GM23338 (cell line): ENCODE measurements at regions not wholly inside any gene's neighbourhood (a gene's known extent, or its start where the extent isn't known, plus 50 kb on each side); places are given as distances from the start of the nearest gene placed in this dataset.

ENCODE experiments used
- ATAC-seq: fragments of 200-7000 bp; cut with Tn5 transposase; 3 replicates; pipeline ENCODE4 v1.9.1; 2020
- DNase-seq: peaks from one replicate; pipeline ENCODE4 v3.0.0-alpha.2; 2015; ENCODE audit warnings: low spot score
- H2AFZ ChIP-seq: fragments of 200-600 bp; sonication (generic); 2 replicates; pipeline ENCODE4 v1.8.0; 2016; ENCODE audit warnings: antibody characterized with exemption, mild to moderate bottlenecking, moderate library complexity
- H3F3A ChIP-seq: fragments of 200-600 bp; sonication (generic); replicated peaks from 2 replicates; pipeline ENCODE4 v1.8.0; 2017; ENCODE audit warnings: antibody characterized with exemption, mixed run types, low read depth
- H3K27ac ChIP-seq: fragments of 200-600 bp; sonication (generic); 2 replicates; pipeline ENCODE4 v1.6.1; 2016; ENCODE audit warnings: low read depth
- H3K27me3 ChIP-seq: fragments of 200-600 bp; sonication (generic); 2 replicates; pipeline ENCODE4 v1.8.0; 2016; ENCODE audit warnings: mild to moderate bottlenecking, mixed run types, moderate library complexity; ENCODE audit not compliant: insufficient read depth
- H3K36me3 ChIP-seq: fragments of 200-600 bp; sonication (generic); 2 replicates; pipeline ENCODE4 v1.8.0; 2016; ENCODE audit warnings: mild to moderate bottlenecking; ENCODE audit not compliant: insufficient read depth
- H3K4me1 ChIP-seq: fragments of 200-600 bp; sonication (generic); 2 replicates; pipeline ENCODE4 v1.8.0; 2016; ENCODE audit warnings: mild to moderate bottlenecking, moderate library complexity; ENCODE audit not compliant: insufficient read depth
- H3K4me2 ChIP-seq: fragments of 200-600 bp; sonication (generic); 2 replicates; pipeline ENCODE4 v1.7.1; 2017; ENCODE audit warnings: mixed run types
- H3K4me3 ChIP-seq: fragments of 200-600 bp; sonication (generic); 2 replicates; pipeline ENCODE4 v1.6.1; 2016; ENCODE audit warnings: mixed run types
- H3K79me2 ChIP-seq: fragments of 200-600 bp; sonication (generic); replicated peaks from 2 replicates; pipeline ENCODE4 v1.8.0; 2017; ENCODE audit warnings: mild to moderate bottlenecking; ENCODE audit not compliant: insufficient read depth
- H3K9me2 ChIP-seq: fragments of 200-600 bp; sonication (generic); 2 replicates; pipeline ENCODE4 v1.8.0; 2017; ENCODE audit not compliant: insufficient read depth
- H4K20me1 ChIP-seq: fragments of 200-600 bp; sonication (generic); replicated peaks from 2 replicates; pipeline ENCODE4 v1.8.0; 2017; ENCODE audit warnings: mild to moderate bottlenecking; ENCODE audit not compliant: insufficient read depth
- H3K27ac Mint-ChIP-seq: 2 replicates; pipeline ENCODE4 v1.8.0; 2020; ENCODE audit warnings: inconsistent platforms, mild to moderate bottlenecking, moderate library complexity, mixed read lengths
- H3K27me3 Mint-ChIP-seq: 3 replicates; pipeline ENCODE4 v1.8.0; 2022; ENCODE audit warnings: low read depth, mild to moderate bottlenecking, moderate library complexity, mixed read lengths, inconsistent platforms; ENCODE audit not compliant: insufficient read depth, poor library complexity
- H3K36me3 Mint-ChIP-seq: 3 replicates; pipeline ENCODE4 v1.8.0; 2021; ENCODE audit warnings: low read depth, mild to moderate bottlenecking, inconsistent platforms, moderate library complexity, mixed read lengths
- H3K4me1 Mint-ChIP-seq: 3 replicates; pipeline ENCODE4 v1.8.0; 2020; ENCODE audit warnings: mild to moderate bottlenecking, inconsistent platforms, mixed read lengths
- H3K4me3 Mint-ChIP-seq: 3 replicates; pipeline ENCODE4 v1.8.0; 2021; ENCODE audit warnings: moderate library complexity, mild to moderate bottlenecking, inconsistent platforms, mixed read lengths
- H3K9me3 Mint-ChIP-seq: 3 replicates; pipeline ENCODE4 v1.8.0; 2020; ENCODE audit warnings: moderate library complexity, mild to moderate bottlenecking, inconsistent platforms, mixed read lengths
- CREB1 ChIP-seq: fragments of 250-450 bp; sonication (Bioruptor Pico); IDR thresholded peaks from 2 replicates; pipeline ENCODE4 v1.5.0; 2020; ENCODE audit warnings: low read depth, mild to moderate bottlenecking, moderate library complexity
- CTCF ChIP-seq, 2 experiments: fragments of 200-600 bp in 1 of 2; sonication (generic) in 1 of 2; conservative IDR thresholded peaks; 2 replicates each; pipeline versions ENCODE4 v1.5.1 to v1.6.1; 2016 to 2017; ENCODE audit warnings: antibody characterized with exemption in 2 of 2, low read depth in 2 of 2, mild to moderate bottlenecking in 2 of 2, moderate library complexity in 1 of 2
- ETS1 ChIP-seq: IDR thresholded peaks from 2 replicates; pipeline ENCODE4 v1.6.1; 2016; ENCODE audit warnings: antibody characterized with exemption
- EZH2 ChIP-seq: fragments of 200-600 bp; sonication (generic); IDR thresholded peaks from one replicate; pipeline ENCODE4 v1.8.0; 2017; ENCODE audit warnings: antibody characterized with exemption, mild to moderate bottlenecking, low read depth; ENCODE audit not compliant: unreplicated experiment
- EZH2phosphoT487 ChIP-seq: fragments of 200-600 bp; sonication (generic); IDR thresholded peaks from one replicate; pipeline ENCODE4 v1.8.1; 2018; ENCODE audit warnings: antibody characterized with exemption; ENCODE audit not compliant: unreplicated experiment
- JUNB ChIP-seq: IDR thresholded peaks from one replicate; pipeline ENCODE4 v1.6.1; 2016; ENCODE audit warnings: antibody characterized with exemption; ENCODE audit not compliant: unreplicated experiment
- NANOG ChIP-seq: IDR thresholded peaks from 2 replicates; pipeline ENCODE4 v1.6.1; 2016; ENCODE audit warnings: antibody characterized with exemption, borderline replicate concordance
- POLR2AphosphoS5 ChIP-seq: IDR thresholded peaks from 2 replicates; pipeline ENCODE4 v1.6.1; 2016; ENCODE audit warnings: antibody characterized with exemption, low read depth
- REST ChIP-seq: IDR thresholded peaks from one replicate; pipeline ENCODE4 v1.6.1; 2018; ENCODE audit warnings: antibody characterized with exemption; ENCODE audit not compliant: unreplicated experiment
- STAT1 ChIP-seq: IDR thresholded peaks from one replicate; pipeline ENCODE4 v1.6.1; 2016; ENCODE audit warnings: antibody characterized with exemption; ENCODE audit not compliant: unreplicated experiment
- ZNF114 ChIP-seq: fragments of 250-450 bp; sonication (Bioruptor Pico); IDR thresholded peaks from 2 replicates; pipeline ENCODE4 v1.5.0; 2020; ENCODE audit warnings: mild to moderate bottlenecking, moderate library complexity
- ZNF331 ChIP-seq: fragments of 250-450 bp; sonication (Bioruptor Pico); IDR thresholded peaks from 2 replicates; pipeline ENCODE4 v1.5.0; 2020; ENCODE audit warnings: low read depth, mild to moderate bottlenecking, moderate library complexity
- ZNF462 ChIP-seq: fragments of 250-450 bp; sonication (Bioruptor Pico); IDR thresholded peaks from 2 replicates; pipeline ENCODE4 v1.5.0; 2020; ENCODE audit warnings: mild to moderate bottlenecking, moderate library complexity

GRCh38 chr1:59137276-59137615 lies 159.6 kb upstream of the FGGY start:
- H3K9me2 ChIP-seq: peaks cover 13% of the 10 kb centered on the region; the same call in 1 of the 2 replicates
- H2AFZ ChIP-seq: 0 out of 2 replicates have a peak overlapping the region, but pooled peaks have one; percentile 18
- Mint-ChIP-seq H3K36me3 (no peaks in the 10 kb centered on the region), H3K9me3 (no peaks in the 10 kb centered on the region), H3K4me3 (no peak overlapping the region), H3K4me1 (peaks cover 20% of the 10 kb centered on the region), H3K27me3 (no peaks in the 10 kb centered on the region), H3K27ac (no peak overlapping the region)
- no peak overlapping the region; the same call in 1 of the 2 replicates for H3K4me2 ChIP-seq
- TF ChIP-seq ZNF331 (CRISPR knock-in tag) (no peak), POLR2AphosphoS5 (no peak), ETS1 (no peak), ZNF462 (CRISPR knock-in tag) (no peak), JUNB (no peak), EZH2 (no peak), ZNF114 (no peak), NANOG (no peak), STAT1 (no peak), REST (no peak), CTCF (conservative IDR thresholded peaks at IDR 0.05; ENCODE audit: low read depth in 2 of 2) (no peak), EZH2phosphoT487 (no peak), CREB1 (no peak)
- H3K27me3 ChIP-seq: no peaks in the 10 kb centered on the region
- no peak for ATAC-seq
- H3K27ac ChIP-seq: no peak overlapping the region
- no peaks in the 10 kb centered on the region for H4K20me1 ChIP-seq
- H3K4me3 ChIP-seq: no peak overlapping the region
- H3K79me2 ChIP-seq: no peaks in the 10 kb centered on the region
- no peak for DNase-seq
- H3K4me1 ChIP-seq: peaks cover 15% of the 10 kb centered on the region
- no peaks in the 10 kb centered on the region for H3F3A ChIP-seq
- H3K36me3 ChIP-seq: no peaks in the 10 kb centered on the region
